Activated T-cell treated with anti-CD3 and anti-CD28 coated beads, Interleukin-2, amount 50 U/mL, for 72 hours (primary cell): ENCODE measurements at regions not wholly inside any gene's neighbourhood (a gene's known extent, or its start where the extent isn't known, plus 50 kb on each side); places are given as distances from the start of the nearest gene placed in this dataset.
"Not testable (repeated sequence)": the region's sequence is repeated elsewhere in the genome, so short reads cannot be mapped to it uniquely, and the experiment has no call there.

Source experiments
- ATAC-seq, 2 donors: fragments of 150-1000 bp; cut with Tn5 transposase; replicated peaks in 1 of 2; 2 replicates each; pipeline ENCODE4 v1.10.0; 2021; ENCODE audit warnings: moderate library complexity in 2 of 2, mild to moderate bottlenecking in 1 of 2
- DNase-seq, 2 donors: peaks; one replicate each; pipeline ENCODE4 v3.0.0; 2021 to 2022; ENCODE audit warnings: mixed read lengths in 1 of 2
- H3K27ac Mint-ChIP-seq: one replicate; pipeline ENCODE4 v1.8.0; 2022; ENCODE audit warnings: mild to moderate bottlenecking, moderate library complexity, mixed read lengths
- H3K27me3 Mint-ChIP-seq: one replicate; pipeline ENCODE4 v1.8.0; 2022; ENCODE audit warnings: low read depth, mixed read lengths
- H3K36me3 Mint-ChIP-seq, 2 donors: one replicate each; pipeline ENCODE4 v1.8.0; 2022; ENCODE audit warnings: mixed read lengths in 2 of 2, mild to moderate bottlenecking in 1 of 2; ENCODE audit not compliant: insufficient read depth in 2 of 2
- H3K4me1 Mint-ChIP-seq: one replicate; pipeline ENCODE4 v1.8.0; 2022; ENCODE audit warnings: low read depth, mixed read lengths
- H3K4me3 Mint-ChIP-seq, 2 donors: one replicate each; pipeline ENCODE4 v1.8.0; 2022; ENCODE audit warnings: mild to moderate bottlenecking in 2 of 2, mixed read lengths in 2 of 2, moderate library complexity in 2 of 2
- H3K9me3 Mint-ChIP-seq, 2 donors: one replicate each; pipeline ENCODE4 v1.8.0; 2022; ENCODE audit warnings: mixed read lengths in 2 of 2

DNA sequence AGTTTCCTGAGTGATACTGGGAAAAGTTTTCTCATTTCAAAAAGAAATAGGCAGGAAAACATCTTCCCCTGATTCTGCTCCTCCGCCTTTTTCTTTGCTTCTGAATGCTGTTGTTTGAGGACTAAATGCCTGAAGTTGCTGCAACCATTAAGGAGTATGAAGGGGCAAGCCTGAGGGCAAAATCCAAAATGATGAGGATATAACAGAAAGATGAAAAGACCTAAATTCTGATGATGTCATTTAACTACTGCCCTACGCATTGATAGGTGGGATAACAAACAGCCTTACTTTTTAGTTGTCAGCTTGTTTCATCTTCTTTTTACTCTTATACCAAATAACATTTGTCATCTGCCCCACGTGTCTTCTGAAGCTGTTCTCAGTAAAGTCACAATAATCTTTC is 474.6 kb upstream of the MMS22L start:
- Mint-ChIP-seq H3K27ac (no peak overlapping the region), H3K27me3 (no peaks in the 10 kb centered on the region), H3K36me3 (no peaks in the 10 kb centered on the region), H3K9me3 (no peaks in the 10 kb centered on the region), H3K4me1 (no peaks in the 10 kb centered on the region), H3K4me3 (no peak overlapping the region)
- DNase-seq (no peak), ATAC-seq (no peak)

DNA sequence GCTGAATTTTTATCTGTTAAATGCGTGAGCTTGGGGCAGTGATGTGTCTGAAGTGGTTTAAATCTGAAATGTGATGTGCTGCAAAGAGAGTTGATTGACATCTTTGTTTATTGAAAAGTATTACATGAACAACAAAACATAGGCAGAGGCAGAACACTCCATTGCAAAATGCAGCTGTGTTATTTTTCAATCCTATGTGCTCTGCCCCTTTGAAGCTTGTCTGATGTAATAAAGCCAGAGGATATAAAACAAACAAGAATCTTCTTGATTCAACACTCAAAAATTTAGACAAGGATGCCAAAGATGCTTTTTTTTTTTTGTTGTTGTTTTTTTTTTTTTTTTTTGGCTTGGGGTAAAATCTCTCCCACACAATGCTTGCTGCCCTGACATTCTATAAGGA is 482.4 kb upstream of the MMS22L start:
- Mint-ChIP-seq H3K36me3 (no peaks in the 10 kb centered on the region), H3K27me3 (no peaks in the 10 kb centered on the region), H3K27ac (no peak overlapping the region), H3K4me1 (no peaks in the 10 kb centered on the region), H3K4me3 (no peak overlapping the region), H3K9me3 (peaks cover 0 to 8% of the 10 kb centered on the region in 2 donors)
- ATAC-seq (no peak), DNase-seq (no peak)

DNA sequence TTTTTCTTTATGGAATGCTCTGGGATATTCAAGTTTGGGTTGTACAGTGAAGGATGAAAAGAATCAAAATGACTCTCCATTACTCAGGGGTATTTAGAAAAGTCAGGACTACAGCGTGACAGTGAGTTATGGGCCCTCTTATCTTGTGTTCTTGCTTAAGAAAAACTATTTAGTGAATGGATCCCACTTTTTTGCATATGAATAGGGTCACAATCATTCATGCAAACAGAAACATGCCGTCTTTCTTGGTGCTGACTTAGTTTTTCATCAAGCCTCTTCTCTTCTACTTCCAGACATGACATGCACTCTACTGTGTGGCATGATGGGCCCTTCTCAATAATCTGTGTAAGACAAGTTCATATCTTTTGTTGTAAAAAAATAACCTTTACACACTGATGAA is 488.4 kb upstream of the MMS22L start:
- DNase-seq = no peak
- ATAC-seq = no peak
- peaks cover 0 to 2% of the 10 kb centered on the region in 2 donors for H3K36me3 Mint-ChIP-seq
- no peaks in the 10 kb centered on the region for H3K4me1 Mint-ChIP-seq
- peaks cover 1 to 8% of the 10 kb centered on the region in 2 donors for H3K9me3 Mint-ChIP-seq
- H3K27me3 Mint-ChIP-seq = no peaks in the 10 kb centered on the region
- no peak overlapping the region for H3K27ac Mint-ChIP-seq
- no peak overlapping the region for H3K4me3 Mint-ChIP-seq

DNA sequence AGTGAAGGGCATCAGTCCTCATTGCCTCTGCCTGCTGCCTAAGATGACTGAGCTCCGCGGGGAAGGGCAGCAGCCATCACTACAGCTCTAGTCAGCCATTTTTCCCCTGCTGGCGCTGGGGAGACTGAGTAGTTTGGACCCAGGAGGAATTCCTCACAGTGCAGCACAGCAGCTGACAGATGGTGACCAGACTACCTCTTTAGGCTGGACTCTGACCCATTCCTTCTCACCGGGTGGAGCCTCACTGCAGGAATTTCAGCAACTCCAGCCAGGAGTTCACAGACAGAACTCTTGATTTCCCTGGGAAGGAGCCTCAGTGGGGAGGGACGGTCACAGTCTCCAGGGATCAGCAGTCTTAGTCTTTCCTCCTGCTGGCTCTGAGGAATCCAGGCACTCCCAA is 492.0 kb upstream of the MMS22L start:
- no peak for ATAC-seq
- no peak overlapping the region for H3K4me3 Mint-ChIP-seq

DNA sequence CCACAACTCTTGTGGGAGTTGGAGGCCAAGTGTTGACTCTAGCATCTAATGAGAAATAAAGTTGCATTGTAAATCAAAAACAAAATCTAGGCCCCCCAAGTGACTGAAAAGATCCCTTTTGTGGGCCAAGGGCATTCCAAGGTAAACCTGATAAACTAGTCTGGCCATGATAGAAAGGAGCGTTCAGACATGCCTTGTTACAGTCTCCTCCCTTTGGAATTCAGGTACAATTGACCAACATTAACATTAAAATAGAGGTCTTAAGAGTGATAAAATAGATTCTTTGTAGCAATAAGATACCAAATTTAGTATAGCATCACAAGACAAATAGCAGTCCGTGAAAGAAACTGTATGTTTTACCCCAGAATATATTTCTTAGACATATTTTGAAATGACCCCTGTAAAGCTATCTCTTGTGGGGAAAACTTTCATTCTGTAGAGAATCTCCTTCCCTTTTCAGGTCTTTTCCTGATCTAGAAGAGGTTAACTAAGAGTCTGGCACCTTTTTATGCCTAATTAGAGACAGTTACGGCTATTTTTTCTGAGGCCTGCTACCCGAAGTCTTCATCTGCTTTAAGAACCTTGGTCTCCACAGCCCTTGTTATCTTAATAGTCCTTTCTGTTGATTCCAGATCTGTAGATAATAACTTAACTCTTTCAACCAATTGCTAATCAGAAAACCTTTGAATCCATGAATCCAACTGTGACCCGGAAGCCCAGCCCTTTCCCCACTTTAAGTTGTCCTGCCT is 495.4 kb upstream of the MMS22L start:
- Mint-ChIP-seq H3K4me1 (no peaks in the 10 kb centered on the region), H3K9me3 (peaks cover 0 to 8% of the 10 kb centered on the region in 2 donors), H3K27ac (no peak overlapping the region), H3K4me3 (no peak overlapping the region), H3K27me3 (no peaks in the 10 kb centered on the region), H3K36me3 (no peaks in the 10 kb centered on the region)
- ATAC-seq = no peak
- DNase-seq = no peak

More for the DNA sequence above, 492.0 kb upstream of the MMS22L start:
- H3K27me3 Mint-ChIP-seq = no peaks in the 10 kb centered on the region
- H3K36me3 Mint-ChIP-seq = peaks cover 0 to 2% of the 10 kb centered on the region in 2 donors
- H3K27ac Mint-ChIP-seq = no peak overlapping the region
- H3K4me1 Mint-ChIP-seq = no peaks in the 10 kb centered on the region
- no peak for DNase-seq
- H3K9me3 Mint-ChIP-seq = peaks cover 3 to 5% of the 10 kb centered on the region in 2 donors

DNA sequence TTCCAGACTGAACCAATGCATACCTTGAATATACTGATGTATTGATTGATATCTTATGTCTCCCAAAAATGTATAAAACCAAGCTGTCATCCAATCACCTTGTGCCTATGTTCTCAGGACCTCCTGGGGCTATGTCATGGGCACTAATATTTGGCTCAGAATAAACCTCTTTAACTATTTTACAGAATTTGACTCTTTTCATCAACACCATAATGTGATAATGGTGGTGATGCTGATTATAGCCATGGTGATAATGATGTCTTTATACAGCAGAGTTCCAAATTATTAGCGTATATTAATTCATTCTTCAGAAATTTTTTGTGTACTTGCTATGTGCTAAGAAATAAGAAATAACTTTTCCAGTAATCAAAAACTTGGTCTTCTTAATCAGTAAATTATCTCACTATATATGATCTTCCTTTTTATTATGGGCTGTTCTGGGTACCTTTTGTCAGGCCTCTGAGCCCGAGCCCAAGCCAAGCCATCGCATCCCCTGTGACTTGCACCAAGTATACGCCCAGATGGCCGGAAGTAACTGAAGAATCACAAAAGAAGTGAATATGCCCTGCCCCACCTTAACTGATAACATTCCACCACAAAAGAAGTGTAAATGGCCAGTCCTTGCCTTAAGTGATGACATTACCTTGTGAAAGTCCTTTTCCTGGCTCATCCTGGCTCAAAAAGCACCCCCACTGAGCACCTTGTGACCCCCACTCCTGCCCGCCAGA is 496.2 kb upstream of the MMS22L start:
- H3K36me3 Mint-ChIP-seq, H3K27ac Mint-ChIP-seq, ATAC-seq, H3K27me3 Mint-ChIP-seq, DNase-seq, H3K4me1 Mint-ChIP-seq, H3K4me3 Mint-ChIP-seq, H3K9me3 Mint-ChIP-seq: not testable (repeated sequence)

DNA sequence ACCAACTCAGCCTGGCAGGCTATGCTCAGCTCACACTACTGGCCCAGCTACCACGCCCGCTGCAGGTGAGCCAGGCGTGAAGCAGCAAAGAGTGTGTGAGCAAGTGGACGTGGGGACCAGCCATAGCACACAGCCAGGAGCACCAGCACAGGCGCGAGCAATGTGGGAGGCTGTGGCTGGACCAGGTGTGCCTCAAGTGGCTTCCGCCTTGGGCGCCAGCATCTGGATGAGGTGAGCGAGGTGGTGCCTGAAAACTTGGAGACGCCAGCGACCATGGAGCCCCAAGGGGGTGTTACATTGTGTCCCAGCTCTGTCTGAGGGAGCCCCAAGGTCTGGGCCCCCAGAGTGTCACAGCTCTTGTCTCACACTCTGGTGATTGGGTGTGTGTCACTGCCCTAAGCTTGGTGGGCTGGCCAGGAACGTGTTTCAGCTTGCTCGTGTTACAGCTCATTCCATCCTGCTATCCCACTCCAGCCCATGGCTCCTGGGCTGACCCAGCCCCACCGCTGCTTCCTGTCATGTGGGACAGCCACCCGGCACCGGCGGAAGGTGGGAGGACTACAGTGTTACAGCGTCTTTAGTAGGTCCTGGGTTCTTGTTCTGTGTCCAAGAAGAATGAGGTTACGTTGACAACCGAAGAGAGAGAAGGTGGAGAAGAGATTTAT is 508.0 kb upstream of the MMS22L start:
- Mint-ChIP-seq H3K27ac (no peak overlapping the region), H3K4me3 (no peak overlapping the region), H3K27me3 (no peaks in the 10 kb centered on the region), H3K4me1 (no peaks in the 10 kb centered on the region), H3K9me3 (peaks cover 0 to 4% of the 10 kb centered on the region in 2 donors), H3K36me3 (no peaks in the 10 kb centered on the region)
- no peak for ATAC-seq
- no peak for DNase-seq

DNA sequence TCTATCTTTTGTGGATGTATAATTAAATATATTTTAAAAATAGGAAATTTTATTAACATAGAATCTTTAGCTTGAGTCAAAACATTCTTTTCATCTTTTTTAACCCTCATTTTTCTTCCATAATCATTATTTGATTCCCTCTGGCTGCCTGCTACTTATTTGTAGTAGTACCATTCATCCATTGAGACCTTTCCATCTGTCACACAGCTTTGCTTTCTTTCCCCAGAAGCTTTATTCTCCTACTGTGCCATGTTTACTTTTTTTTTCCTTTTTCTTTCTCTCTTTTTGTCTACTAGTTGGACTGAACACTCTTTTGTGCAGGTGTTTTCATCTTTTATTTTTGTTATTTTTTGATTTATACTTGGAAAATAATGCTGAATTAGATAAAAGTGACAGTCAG is 522.6 kb upstream of the MMS22L start:
- no peak overlapping the region for H3K4me3 Mint-ChIP-seq
- no peak overlapping the region for H3K27ac Mint-ChIP-seq
- no peaks in the 10 kb centered on the region for H3K36me3 Mint-ChIP-seq
- H3K27me3 Mint-ChIP-seq = no peaks in the 10 kb centered on the region
- peaks cover 2 to 3% of the 10 kb centered on the region in 2 donors for H3K9me3 Mint-ChIP-seq
- H3K4me1 Mint-ChIP-seq = no peaks in the 10 kb centered on the region
- DNase-seq (no peak), ATAC-seq (no peak)

DNA sequence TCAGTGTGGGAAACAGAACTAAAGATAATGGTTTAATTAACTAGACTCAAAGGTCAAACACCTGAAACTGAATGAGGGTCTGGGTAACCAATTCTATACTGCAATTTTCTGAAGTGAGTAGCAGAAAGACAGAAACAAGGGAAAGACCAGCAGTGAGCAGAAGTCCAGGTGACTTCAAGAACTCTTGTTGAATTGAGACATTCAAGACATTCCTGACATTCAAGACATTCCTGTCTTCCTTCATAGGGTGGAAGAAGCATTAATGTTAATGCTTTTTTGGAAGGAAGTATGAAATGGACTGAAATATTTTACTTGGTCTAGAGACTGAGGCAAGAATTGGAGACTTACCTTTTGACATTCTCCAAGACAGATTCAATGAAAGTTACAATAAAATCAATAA is 529.9 kb upstream of the MMS22L start:
- DNase-seq (no peak), ATAC-seq (no peak)
- H3K27me3 Mint-ChIP-seq = no peaks in the 10 kb centered on the region
- no peaks in the 10 kb centered on the region for H3K4me1 Mint-ChIP-seq
- H3K27ac Mint-ChIP-seq = no peak overlapping the region
- no peak overlapping the region for H3K4me3 Mint-ChIP-seq
- no peaks in the 10 kb centered on the region for H3K36me3 Mint-ChIP-seq
- peaks cover 0 to 7% of the 10 kb centered on the region in 2 donors for H3K9me3 Mint-ChIP-seq

DNA sequence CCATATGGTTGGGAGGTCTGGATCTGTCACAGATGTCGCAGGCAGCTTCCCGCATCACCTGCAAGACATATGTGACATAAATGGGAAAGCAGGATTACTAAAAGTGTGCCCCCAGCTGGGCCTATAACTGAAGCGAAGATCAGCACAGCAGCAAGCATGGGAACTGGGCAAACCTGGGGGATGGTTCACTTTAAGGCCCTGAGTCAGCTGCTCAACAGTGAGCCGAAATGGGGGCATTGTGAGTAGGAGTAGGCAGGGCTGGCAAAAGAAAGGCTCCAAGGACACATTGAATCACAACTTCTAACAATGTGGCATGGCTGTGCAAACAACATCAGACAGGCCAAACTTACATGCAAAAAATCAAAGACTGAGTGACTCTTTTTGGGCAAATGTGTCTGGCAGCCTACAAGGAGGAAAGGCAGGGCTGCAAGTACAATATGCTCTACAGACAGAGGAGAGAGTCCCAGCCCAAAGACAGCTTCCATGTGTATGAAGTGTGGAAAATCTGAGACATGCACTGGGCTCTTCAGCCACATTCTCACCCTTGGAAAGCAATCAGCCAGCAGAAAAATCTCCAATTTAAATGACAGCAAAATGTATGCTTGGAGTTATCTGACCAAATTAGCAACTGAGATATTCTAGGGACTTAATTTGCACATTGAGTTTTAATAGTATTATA is 531.0 kb upstream of the MMS22L start:
- no peaks in the 10 kb centered on the region for H3K4me1 Mint-ChIP-seq
- no peak for DNase-seq
- no peak overlapping the region for H3K4me3 Mint-ChIP-seq
- ATAC-seq = no peak
- H3K9me3 Mint-ChIP-seq = peaks cover 0 to 7% of the 10 kb centered on the region in 2 donors
- H3K27ac Mint-ChIP-seq = no peak overlapping the region
- H3K27me3 Mint-ChIP-seq = no peaks in the 10 kb centered on the region
- H3K36me3 Mint-ChIP-seq = no peaks in the 10 kb centered on the region

DNA sequence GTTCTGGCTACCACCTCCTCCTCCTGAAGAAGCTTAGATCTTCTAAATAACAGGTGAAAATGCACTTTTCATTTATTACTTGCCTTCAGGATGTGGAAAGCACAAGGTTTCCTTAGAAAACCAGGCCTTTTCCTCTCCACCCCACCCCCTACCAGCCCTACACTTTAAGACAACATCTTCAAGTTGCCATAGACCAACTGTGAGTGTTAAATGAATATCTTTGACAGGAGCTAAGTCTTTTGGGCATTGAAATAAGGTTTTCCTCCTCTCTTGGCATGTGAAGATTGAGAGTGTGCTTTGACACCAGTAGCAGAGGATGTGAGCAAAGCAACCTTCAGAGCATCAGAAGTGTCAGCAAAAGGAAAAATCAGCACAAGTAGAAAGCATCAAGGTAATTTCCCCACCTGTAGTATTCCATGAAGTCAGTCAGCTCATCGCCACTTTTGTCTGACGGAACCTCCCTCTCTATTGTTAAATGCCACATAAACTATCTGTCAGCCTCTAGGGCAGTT is 532.3 kb upstream of the MMS22L start:
- DNase-seq = no peak
- Mint-ChIP-seq H3K9me3 (peaks cover 0 to 5% of the 10 kb centered on the region in 2 donors), H3K4me1 (no peaks in the 10 kb centered on the region), H3K4me3 (no peak overlapping the region), H3K27me3 (no peaks in the 10 kb centered on the region), H3K36me3 (no peaks in the 10 kb centered on the region), H3K27ac (no peak overlapping the region)
- ATAC-seq = no peak

DNA sequence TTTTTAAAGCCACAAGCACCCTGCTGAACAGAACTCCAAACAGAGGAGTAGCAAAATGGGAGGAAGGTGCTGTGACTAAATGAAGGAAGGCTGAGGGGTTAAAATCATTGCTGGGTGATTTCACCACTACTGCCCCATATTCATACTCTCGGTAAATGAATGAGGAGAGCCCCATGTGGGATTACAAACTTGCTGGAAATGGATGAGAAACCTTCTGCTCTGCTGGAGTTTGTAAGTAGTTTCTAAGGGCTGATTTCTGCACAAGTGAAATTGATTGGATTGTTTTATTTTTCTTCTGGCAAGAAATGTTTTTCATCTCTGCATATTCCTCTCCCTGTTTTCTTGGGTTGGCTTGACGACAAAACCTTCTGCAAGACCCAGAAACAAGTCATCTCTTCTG is 533.5 kb upstream of the MMS22L start:
- H3K36me3 Mint-ChIP-seq = no peaks in the 10 kb centered on the region
- no peaks in the 10 kb centered on the region for H3K27me3 Mint-ChIP-seq
- no peak overlapping the region for H3K27ac Mint-ChIP-seq
- H3K4me1 Mint-ChIP-seq = no peaks in the 10 kb centered on the region
- DNase-seq = no peak
- no peak overlapping the region for H3K4me3 Mint-ChIP-seq
- H3K9me3 Mint-ChIP-seq = peaks cover 0 to 5% of the 10 kb centered on the region in 2 donors
- ATAC-seq = no peak

DNA sequence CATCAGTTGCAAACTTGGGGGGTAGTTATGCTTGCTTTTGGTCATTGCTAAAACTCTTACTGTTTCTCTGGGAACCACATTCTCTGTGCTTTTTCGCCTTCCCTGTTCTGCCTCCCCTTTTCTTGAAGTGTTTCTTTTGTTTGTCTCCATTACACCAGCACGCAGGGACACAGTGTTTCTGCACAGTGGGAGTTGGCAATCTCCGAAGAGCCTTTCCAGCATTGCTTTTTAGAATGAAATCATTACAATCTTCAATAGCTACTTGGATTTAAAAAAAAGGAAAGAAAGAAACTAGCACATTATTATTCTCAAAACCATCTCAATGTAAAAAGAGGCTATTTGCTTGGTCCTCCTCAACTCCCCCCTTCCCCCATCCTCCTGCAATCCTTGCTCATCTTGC is 536.7 kb upstream of the MMS22L start:
- no peak for DNase-seq
- H3K36me3 Mint-ChIP-seq = no peaks in the 10 kb centered on the region
- H3K27me3 Mint-ChIP-seq = no peaks in the 10 kb centered on the region
- no peak overlapping the region for H3K27ac Mint-ChIP-seq
- peaks cover 0 to 3% of the 10 kb centered on the region in 2 donors for H3K9me3 Mint-ChIP-seq
- H3K4me1 Mint-ChIP-seq = no peaks in the 10 kb centered on the region
- H3K4me3 Mint-ChIP-seq = no peak overlapping the region
- ATAC-seq = no peak
